K562 (cell line): ENCODE measurements at regions not wholly inside any gene's neighbourhood (a gene's known extent, or its start where the extent isn't known, plus 50 kb on each side); places are given as distances from the start of the nearest gene placed in this dataset.

Experiments used
- ATAC-seq: fragments of 200-7000 bp; cut with Tn5 transposase; 3 replicates; pipeline ENCODE4 v1.9.1; 2020; ENCODE audit warnings: moderate library complexity
- BruUV-seq: library from RNA; stranded (reverse); fragments of 400-500 nt; replicated peaks from 2 replicates; lab custom pipeline; 2021; lab: Mats Ljungman, UMichigan
- CTCF ChIA-PET: fragments of 300-600 bp; formaldehyde crosslinking; extraction: SDS; loops from one replicate; lab custom pipeline; 2021; ENCODE audit warnings: low intra/inter-chr PET ratio; lab: Yijun Ruan, JAX
- POLR2A ChIA-PET: fragments of 300-600, 350-650 bp; sonication (Branson Sonifier 250); formaldehyde crosslinking; extraction: SDS; loops from one replicate; lab custom pipeline; 2021; ENCODE audit warnings: antibody characterized with exemption, inconsistent platforms; lab: Yijun Ruan, JAX
- DNase-seq, 4 experiments: peaks; one replicate each; pipeline versions ENCODE4 v3.0.0 to v3.0.0-alpha.2; 2011 to 2018; ENCODE audit warnings: low spot score in 3 of 4, mixed read lengths in 3 of 4; ENCODE audit errors: extremely low read depth in 1 of 4
- FAIRE-seq: peaks from 2 replicates; lab custom pipeline; 2011; peaks lifted over from hg19 to GRCh38; lab: Jason Lieb, UNC
- H2AFZ ChIP-seq: 2 replicates; pipeline ENCODE4 v1.6.0; 2011; ENCODE audit warnings: low read depth, low read length, control low read depth, inconsistent platforms
- H3K27ac ChIP-seq: fragments of 200-600 bp; 3 replicates; pipeline ENCODE4 v1.8.0; 2011; ENCODE audit warnings: low read depth, mild to moderate bottlenecking, control low read depth, inconsistent platforms, low read length, moderate library complexity, mixed read lengths; ENCODE audit errors: extremely low read depth
- H3K27me3 ChIP-seq, 2 experiments: fragments of 300-600 bp in 1 of 2; 2 replicates in 1 of 2; 3 replicates in 1 of 2; pipeline versions ENCODE4 v1.6.0 to v1.8.0; 2011; ENCODE audit warnings: inconsistent platforms in 2 of 2, low read length in 2 of 2, mild to moderate bottlenecking in 1 of 2, mixed read lengths in 1 of 2, moderate library complexity in 1 of 2; ENCODE audit not compliant: control insufficient read depth in 2 of 2, insufficient read depth in 2 of 2
- H3K36me3 ChIP-seq: fragments of 300-600 bp; 3 replicates; pipeline ENCODE4 v1.8.0; 2011; ENCODE audit warnings: mild to moderate bottlenecking, low read length, inconsistent platforms; ENCODE audit not compliant: control insufficient read depth, insufficient read depth
- H3K4me1 ChIP-seq, 2 experiments: fragments of 200-600 bp in 1 of 2; replicated peaks in 1 of 2; 2 replicates in 1 of 2; 3 replicates in 1 of 2; pipeline versions ENCODE4 v1.5.1 to v1.8.0; 2011; ENCODE audit warnings: inconsistent platforms in 2 of 2, low read length in 2 of 2, mild to moderate bottlenecking in 1 of 2, mixed read lengths in 1 of 2, moderate library complexity in 1 of 2; ENCODE audit not compliant: control insufficient read depth in 2 of 2, insufficient read depth in 2 of 2
- H3K4me2 ChIP-seq: 2 replicates; pipeline ENCODE4 v1.6.1; 2011; ENCODE audit warnings: low read length, control low read depth, inconsistent platforms, mixed read lengths; ENCODE audit not compliant: insufficient read depth
- H3K4me3 ChIP-seq: fragments of 200-600 bp; sonication (generic), shearing (Covaris generic); 2 replicates; pipeline ENCODE4 v1.5.1; 2016; ENCODE audit warnings: control low read depth, inconsistent platforms
- H3K79me2 ChIP-seq: fragments of 200-600 bp; 3 replicates; pipeline ENCODE4 v1.8.0; 2011; ENCODE audit warnings: low read length, inconsistent platforms; ENCODE audit not compliant: control insufficient read depth, insufficient read depth
- H3K9ac ChIP-seq, 2 experiments: 2 replicates each; pipeline versions ENCODE4 v1.6.0 to v1.6.1; 2011; ENCODE audit warnings: low read depth in 2 of 2, low read length in 2 of 2, control low read depth in 1 of 2, inconsistent platforms in 1 of 2, mild to moderate bottlenecking in 1 of 2, mixed read lengths in 1 of 2; ENCODE audit not compliant: insufficient read depth in 1 of 2
- H3K9me1 ChIP-seq: one replicate; pipeline ENCODE4 v1.6.0; 2011; ENCODE audit warnings: inconsistent platforms, mild to moderate bottlenecking, low read length, moderate library complexity; ENCODE audit not compliant: control insufficient read depth, insufficient read depth
- H3K9me3 ChIP-seq: replicated peaks from 2 replicates; pipeline ENCODE4 v1.5.1; 2011; ENCODE audit warnings: low read depth, low read length, inconsistent platforms; ENCODE audit not compliant: control insufficient read depth, insufficient read depth
- H4K20me1 ChIP-seq: replicated peaks from 2 replicates; pipeline ENCODE4 v1.6.1; 2011; ENCODE audit warnings: low read length, inconsistent platforms, mixed read lengths; ENCODE audit not compliant: control insufficient read depth, insufficient read depth
- EP400 ChIP-seq: fragments of 450-650 bp; IDR thresholded peaks from 2 replicates; pipeline ENCODE4 v1.6.1; 2017; ENCODE audit warnings: antibody characterized with exemption, mild to moderate bottlenecking, moderate library complexity
- MBD2 ChIP-seq: sonication (generic); IDR thresholded peaks from 2 replicates; pipeline ENCODE4 v1.6.1; 2016; ENCODE audit warnings: low read depth, borderline replicate concordance
- TSC22D4 ChIP-seq: fragments of 450-650 bp; IDR thresholded peaks from 2 replicates; pipeline ENCODE4 v1.6.1; 2016; ENCODE audit warnings: missing genetic modification characterization, missing biosample characterization, control low read depth
- ZC3H4 ChIP-seq: sonication (generic); formaldehyde crosslinking; IDR thresholded peaks from 2 replicates; pipeline ENCODE4 v1.9.0; 2021; ENCODE audit warnings: missing genetic modification reagents, borderline replicate concordance
- ZKSCAN3 ChIP-seq: fragments of 250-450 bp; sonication (Bioruptor Pico); IDR thresholded peaks from 2 replicates; pipeline ENCODE4 v1.4.0; 2020
- ZNF507 ChIP-seq: conservative IDR thresholded peaks from 2 replicates; pipeline ENCODE4 v1.6.1; 2017; ENCODE audit warnings: missing genetic modification characterization, missing compliant biosample characterization
- WGBS: fragments of 100-300 bp; shearing (Covaris generic); methylation state at CpG from one replicate; pipeline ENCODE4 v1.1.6; 2016; ENCODE audit warnings: low coverage, mixed read lengths; ENCODE audit not compliant: insufficient coverage; ENCODE audit errors: missing lambda C conversion rate; 5-methylcytosine and 5-hydroxymethylcytosine counted together
- in situ Hi-C: fragments of 300-500 bp; cut with MboI; formaldehyde crosslinking; loops from 4 replicates; pipeline ENCODE4 v1.15.0; 2018; ENCODE audit warnings: inconsistent platforms, mixed read lengths
- intact Hi-C: fragments of 100-400 bp; cut with micrococcal nuclease; formaldehyde crosslinking; loops from 2 replicates; pipeline ENCODE4 v1.14.2; 2022
- TF ChIP-seq, protein P1 (sequence below), 2 experiments: fragments of 450-650 bp; IDR thresholded peaks; 2 replicates each; pipeline ENCODE4 v1.6.1; 2016
- TF ChIP-seq, protein P2 (sequence below): sonication (generic); formaldehyde crosslinking; IDR thresholded peaks from 2 replicates; pipeline ENCODE4 v1.5.0; 2020; ENCODE audit warnings: missing genetic modification reagents
- TF ChIP-seq, protein P3 (sequence below): fragments of 250-450 bp; sonication (Bioruptor Pico); IDR thresholded peaks from 2 replicates; pipeline ENCODE4 v1.5.0; 2021

- in situ Hi-C loops: no loop called here
- TF ChIP-seq ZNF507 (tag): no peak
- TF ChIP-seq MBD2: no peak
- TF ChIP-seq, protein P1, sequence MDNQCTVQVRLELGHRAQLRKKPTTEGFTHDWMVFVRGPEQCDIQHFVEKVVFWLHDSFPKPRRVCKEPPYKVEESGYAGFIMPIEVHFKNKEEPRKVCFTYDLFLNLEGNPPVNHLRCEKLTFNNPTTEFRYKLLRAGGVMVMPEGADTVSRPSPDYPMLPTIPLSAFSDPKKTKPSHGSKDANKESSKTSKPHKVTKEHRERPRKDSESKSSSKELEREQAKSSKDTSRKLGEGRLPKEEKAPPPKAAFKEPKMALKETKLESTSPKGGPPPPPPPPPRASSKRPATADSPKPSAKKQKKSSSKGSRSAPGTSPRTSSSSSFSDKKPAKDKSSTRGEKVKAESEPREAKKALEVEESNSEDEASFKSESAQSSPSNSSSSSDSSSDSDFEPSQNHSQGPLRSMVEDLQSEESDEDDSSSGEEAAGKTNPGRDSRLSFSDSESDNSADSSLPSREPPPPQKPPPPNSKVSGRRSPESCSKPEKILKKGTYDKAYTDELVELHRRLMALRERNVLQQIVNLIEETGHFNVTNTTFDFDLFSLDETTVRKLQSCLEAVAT (IDR thresholded peaks at IDR 0.05): no peak
- no peak for TF ChIP-seq ZKSCAN3 (CRISPR knock-in tag)
- TF ChIP-seq, protein P2, sequence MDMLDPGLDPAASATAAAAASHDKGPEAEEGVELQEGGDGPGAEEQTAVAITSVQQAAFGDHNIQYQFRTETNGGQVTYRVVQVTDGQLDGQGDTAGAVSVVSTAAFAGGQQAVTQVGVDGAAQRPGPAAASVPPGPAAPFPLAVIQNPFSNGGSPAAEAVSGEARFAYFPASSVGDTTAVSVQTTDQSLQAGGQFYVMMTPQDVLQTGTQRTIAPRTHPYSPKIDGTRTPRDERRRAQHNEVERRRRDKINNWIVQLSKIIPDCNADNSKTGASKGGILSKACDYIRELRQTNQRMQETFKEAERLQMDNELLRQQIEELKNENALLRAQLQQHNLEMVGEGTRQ (CRISPR knock-in tag): no peak
- no peak for TF ChIP-seq EP400
- TF ChIP-seq ZC3H4 (CRISPR knock-in tag): no peak
- TF ChIP-seq, protein P3, sequence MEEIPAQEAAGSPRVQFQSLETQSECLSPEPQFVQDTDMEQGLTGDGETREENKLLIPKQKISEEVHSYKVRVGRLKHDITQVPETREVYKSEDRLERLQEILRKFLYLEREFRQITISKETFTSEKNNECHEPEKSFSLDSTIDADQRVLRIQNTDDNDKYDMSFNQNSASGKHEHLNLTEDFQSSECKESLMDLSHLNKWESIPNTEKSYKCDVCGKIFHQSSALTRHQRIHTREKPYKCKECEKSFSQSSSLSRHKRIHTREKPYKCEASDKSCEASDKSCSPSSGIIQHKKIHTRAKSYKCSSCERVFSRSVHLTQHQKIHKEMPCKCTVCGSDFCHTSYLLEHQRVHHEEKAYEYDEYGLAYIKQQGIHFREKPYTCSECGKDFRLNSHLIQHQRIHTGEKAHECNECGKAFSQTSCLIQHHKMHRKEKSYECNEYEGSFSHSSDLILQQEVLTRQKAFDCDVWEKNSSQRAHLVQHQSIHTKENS (CRISPR knock-in tag): no peak
- TF ChIP-seq TSC22D4 (tag): no peak
- Histone ChIP-seq H3K27me3 (no peaks in the 10 kb centered on the region), H2AFZ (no peak overlapping the region), H3K79me2 (no peaks in the 10 kb centered on the region), H3K27ac (no peak overlapping the region), H3K4me1 (no peaks in the 10 kb centered on the region), H3K9me1 (no peaks in the 10 kb centered on the region), H3K9ac (no peak overlapping the region), H4K20me1 (no peaks in the 10 kb centered on the region), H3K4me3 (no peak overlapping the region), H3K36me3 (no peaks in the 10 kb centered on the region), H3K4me2 (no peak overlapping the region), H3K9me3 (no peaks in the 10 kb centered on the region)
- ATAC-seq: no peak
- DNase-seq: no peak
- no peak for FAIRE-seq
- intact Hi-C loops: no loop called here
- ChIA-PET POLR2A (no interaction called here), CTCF (no interaction called here)
- WGBS: 0% methylated on average over 10 of the region's 10 CpGs
- BruUV-seq: no TSS peak
Observed at GRCh38 chrX:94361241-94361640, 687.2 kb downstream of the FAM133A start.
